ENCODE measurements at regions not wholly inside any gene's neighbourhood (a gene's known extent, or its start where the extent isn't known, plus 50 kb on each side); places are given as distances from the start of the nearest gene placed in this dataset.

DNA sequence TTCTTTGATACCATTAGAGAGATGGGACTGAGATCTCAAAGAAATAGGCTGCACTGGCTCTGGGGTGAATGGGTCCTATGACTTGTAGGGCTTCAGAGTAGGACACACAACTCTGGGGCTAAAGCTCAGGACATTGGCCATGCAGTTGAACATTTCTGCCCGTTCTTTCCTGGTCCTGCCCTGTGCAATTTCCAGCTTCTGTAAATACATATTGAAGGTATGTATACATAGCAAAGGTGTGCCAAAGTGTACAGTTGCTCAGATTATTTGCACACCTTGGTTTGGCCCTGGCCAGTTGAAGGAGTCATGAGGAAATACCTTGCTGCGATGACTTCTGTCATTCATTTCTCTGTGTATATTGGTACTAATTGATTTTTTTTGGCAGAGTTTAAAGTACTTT lies 52.8 kb upstream of the TAF11L2 start:
- TF ChIP-seq, protein P1, sequence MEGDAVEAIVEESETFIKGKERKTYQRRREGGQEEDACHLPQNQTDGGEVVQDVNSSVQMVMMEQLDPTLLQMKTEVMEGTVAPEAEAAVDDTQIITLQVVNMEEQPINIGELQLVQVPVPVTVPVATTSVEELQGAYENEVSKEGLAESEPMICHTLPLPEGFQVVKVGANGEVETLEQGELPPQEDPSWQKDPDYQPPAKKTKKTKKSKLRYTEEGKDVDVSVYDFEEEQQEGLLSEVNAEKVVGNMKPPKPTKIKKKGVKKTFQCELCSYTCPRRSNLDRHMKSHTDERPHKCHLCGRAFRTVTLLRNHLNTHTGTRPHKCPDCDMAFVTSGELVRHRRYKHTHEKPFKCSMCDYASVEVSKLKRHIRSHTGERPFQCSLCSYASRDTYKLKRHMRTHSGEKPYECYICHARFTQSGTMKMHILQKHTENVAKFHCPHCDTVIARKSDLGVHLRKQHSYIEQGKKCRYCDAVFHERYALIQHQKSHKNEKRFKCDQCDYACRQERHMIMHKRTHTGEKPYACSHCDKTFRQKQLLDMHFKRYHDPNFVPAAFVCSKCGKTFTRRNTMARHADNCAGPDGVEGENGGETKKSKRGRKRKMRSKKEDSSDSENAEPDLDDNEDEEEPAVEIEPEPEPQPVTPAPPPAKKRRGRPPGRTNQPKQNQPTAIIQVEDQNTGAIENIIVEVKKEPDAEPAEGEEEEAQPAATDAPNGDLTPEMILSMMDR (IDR thresholded peaks at IDR 0.05; ENCODE audit: insufficient read depth, low read length, poor library complexity, severe bottlenecking) = no peak
- TF ChIP-seq EZH2phosphoT487 (conservative IDR thresholded peaks at IDR 0.05; ENCODE audit: low read length) = no peak

All from SU-DHL-6 (cell line).